NCI-H82 treated with DMSO at 0.1 percent for 48 hours (cell line): ENCODE measurements at regions not wholly inside any gene's neighbourhood (a gene's known extent, or its start where the extent isn't known, plus 50 kb on each side); places are given as distances from the start of the nearest gene placed in this dataset.
"Not testable (repeated sequence)": the region's sequence is repeated elsewhere in the genome, so short reads cannot be mapped to it uniquely, and the experiment has no call there.

Source experiments
- DNase-seq: peaks from one replicate; lab custom pipeline; 2025; ENCODE audit not compliant: unreplicated experiment; lab: John Stamatoyannopoulos, UW

DNA sequence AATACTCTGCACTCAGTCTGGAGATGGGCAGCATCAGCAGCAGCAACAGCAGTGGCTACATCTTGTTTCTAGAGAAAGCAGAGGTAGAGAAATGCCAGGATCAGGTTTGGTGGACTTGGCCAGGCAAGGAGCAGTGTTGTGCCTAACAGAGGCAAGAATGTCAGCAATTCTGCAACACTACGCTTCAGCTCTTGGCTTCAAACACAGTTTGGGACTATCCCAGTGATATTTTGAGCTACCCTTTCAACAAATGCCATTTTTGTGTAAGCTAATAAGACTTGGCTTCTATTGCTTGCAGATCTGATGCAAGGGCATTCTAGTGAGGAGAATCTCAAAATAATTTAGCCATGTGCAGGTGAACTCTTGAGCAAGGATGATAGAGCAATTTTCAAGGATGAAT, 271.3 kb downstream of the PCDH20 start:
- no peak for DNase-seq

DNA sequence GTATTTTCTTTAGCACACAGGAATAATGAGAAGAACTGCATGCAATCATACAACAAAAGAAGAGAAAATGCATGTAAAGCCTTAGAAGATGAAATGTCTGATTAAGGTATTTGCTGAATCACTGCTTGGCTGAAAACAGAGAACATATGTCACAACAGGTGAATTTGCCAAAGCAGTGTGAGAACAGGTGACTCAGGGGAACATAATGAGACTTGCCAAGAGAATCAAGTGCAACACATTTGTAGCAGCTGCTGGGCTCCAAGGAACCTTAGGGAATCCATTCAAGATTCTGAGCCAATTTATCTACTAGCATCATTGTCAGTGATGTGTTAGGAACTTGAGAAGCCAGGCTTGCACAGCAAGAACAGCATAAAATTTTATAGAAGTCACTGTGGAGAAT, 273.1 kb downstream of the PCDH20 start:
- no peak for DNase-seq

DNA sequence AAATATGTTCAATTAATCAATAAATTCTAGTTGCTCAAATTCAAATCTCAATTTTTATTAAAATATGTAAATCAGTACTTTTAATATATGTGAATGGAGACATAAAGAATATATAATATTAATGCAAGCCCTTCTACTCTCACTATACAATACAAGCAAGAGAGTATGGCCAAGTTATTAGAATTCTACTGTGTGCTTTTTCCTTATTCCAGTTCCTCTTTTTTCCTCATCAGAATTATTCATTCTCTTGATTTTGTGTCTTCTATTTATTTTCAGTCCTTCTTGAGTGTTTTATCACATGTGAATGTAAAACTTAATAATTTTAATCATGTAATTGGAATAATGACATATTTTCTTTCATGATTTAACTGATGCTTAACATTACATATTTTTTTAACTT, 276.8 kb downstream of the PCDH20 start:
- no peak for DNase-seq

DNA sequence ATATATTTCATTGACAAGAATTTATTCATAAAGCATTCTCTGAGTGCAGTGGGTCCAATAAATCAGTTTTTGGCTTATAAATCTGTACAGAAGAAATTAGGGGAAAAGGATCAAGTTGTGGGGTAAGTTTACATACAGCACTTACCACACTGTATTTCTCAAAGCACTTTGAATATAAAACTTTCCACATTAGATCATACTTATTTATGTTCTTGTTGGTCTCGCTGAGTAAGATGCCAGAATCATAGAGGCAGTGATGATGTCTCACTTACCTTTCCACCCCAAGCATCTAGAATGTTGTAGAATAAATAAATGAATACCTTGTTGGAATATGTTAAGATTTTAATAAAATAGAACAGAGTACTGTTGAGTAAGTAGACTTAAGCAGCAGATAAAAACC, 279.1 kb downstream of the PCDH20 start:
- no peak for DNase-seq

DNA sequence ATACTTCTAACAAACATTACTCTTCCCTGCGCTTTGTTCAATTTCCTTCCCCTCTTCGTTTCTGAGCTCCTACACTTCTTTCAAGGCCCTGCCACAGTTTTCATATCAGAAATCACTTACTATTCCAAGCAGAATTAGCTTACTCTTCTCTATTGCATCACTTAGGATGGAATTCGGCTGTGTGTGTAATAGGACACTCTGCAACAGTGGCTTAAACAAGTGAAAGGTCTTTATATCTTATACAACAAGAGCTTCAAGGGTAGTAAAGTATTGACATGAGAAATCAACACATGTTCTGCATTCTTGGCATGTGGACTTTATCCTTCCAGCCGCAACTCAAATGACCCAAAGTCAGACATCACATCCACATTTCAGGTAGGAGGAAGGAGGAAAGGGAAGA, 279.6 kb downstream of the PCDH20 start:
- DNase-seq = no peak

DNA sequence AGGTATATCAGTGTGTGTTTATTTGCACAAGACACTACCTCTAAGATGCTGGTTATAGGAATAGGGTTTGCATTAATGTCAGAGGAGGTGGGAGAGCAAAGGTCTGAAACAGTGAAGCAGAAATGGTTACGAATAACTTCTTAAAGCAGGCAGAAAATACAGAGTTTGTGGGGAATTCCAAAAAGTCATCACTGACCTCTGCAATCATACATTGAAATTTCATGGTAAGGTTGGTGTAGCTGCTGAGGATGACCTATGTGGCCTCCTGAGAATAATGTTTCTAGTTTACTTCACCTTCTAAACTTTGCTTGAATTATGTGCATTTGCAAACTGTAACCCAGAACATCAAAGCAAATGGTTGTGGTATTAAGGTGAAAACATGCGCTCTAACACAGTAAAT, 280.1 kb downstream of the PCDH20 start:
- DNase-seq = no peak

DNA sequence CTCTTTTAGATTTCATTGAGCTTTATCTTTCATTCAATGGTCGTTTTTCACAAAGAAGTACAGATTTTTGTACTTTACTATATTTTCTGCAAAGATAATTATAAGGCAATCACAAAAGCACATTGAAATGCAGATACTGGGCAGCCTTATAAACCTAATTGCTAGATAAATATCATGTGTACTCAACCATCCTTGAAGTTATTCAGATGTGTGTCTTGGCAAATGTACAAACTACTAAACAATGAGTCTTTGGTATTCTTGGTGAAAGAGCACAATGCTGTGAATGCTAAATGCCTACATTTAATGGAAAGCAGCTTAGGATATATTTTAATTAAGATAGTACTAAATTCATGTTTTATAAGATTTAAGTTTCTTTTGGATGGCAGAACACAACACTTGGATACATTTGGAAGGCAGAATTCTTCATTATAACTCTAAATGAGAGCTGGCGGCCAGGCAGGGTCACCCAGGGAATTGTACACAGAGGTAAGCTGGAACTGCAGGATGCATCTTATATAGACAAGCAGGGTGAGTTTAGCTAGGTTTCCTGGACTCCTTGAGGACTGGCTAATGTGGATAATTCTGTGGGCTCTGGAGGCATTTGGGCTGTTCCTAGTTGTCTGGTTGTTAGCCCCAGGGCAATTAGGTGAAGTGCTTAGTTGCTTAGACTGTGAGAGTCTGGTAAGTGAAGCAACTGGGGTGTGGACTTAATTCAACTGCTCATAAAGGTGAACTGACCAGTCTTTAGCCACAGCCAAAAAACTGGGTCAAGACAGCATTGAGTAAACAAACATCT, 286.6 kb downstream of the PCDH20 start:
- no peak for DNase-seq

DNA sequence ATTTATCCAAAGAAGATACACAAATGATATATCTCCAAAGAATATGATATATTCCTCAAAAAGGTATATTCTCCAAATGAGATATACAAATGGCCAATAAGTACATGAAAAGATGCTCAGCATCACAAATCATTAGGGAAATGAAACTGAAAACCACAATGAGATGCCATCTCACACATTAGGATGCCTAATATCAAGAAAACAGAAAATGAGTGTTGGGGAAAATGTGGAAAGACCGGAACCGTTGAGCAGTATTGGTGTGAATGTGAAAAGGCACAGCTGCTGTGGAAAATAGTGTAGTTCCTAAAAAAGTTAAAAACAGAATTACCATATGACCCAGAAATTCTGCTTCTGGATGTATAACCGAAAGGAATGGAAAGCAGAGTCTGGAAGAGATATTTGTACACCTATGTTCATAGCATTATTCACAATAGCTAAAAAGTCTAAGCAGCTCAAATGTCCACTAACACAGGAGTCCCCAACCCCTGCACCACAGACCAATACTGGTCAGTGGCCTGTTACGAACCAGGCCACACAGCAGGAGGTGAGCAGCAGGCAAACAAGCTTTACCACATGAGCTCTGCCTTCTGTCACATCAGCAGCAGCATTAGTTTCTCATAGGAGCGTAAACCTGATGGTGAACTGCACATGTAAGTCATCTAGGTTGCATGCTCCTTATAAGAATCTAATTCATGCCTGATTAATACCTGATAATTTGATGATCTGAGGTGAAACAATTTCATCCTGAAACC, 291.9 kb downstream of the PCDH20 start:
- DNase-seq = no peak

DNA sequence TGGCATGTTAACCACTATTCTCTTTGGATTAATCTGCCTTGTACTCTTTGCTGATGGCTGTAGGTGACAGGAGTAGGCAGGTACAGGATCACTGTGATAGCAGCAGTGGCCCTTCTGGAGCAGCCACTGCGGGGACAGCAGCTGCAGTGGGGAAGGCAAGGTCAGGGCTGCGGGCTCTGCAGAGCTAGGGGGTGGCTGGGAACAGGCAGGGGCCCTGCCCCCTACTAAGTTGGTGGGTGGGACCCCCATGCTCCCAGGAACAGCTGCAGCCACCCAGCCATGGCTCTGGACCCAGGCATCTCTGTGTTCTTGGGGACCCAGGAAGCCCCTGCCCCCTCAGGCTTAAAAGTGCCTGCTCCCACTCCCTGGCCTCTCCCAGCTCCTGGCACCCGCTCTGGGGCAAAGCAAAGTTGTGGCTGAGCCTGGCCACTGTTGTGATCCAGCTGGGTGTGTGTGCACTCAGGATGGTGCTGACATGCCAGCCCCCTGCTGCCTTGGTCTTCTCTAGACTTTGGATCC, 302.4 kb downstream of the PCDH20 start:
- DNase-seq = no peak

DNA sequence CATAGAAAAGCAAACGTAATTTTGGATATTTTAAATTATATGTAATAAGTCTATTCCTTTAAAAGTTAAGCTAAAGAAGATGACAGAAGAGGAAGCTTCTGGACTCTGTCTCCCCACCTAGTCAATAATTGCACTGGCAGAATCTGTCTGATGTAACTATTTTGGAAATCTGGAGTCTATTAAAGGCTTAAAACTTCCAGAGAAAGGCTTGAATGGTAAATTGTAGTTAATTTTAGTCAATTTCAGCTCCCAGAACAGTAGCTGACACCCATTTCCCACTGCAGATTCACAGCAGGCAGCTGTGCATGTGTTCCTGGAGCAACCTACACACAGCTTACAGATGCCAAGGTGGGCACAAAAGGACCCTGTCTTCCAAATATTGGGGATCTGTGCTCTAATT, 304.1 kb downstream of the PCDH20 start:
- no peak for DNase-seq

DNA sequence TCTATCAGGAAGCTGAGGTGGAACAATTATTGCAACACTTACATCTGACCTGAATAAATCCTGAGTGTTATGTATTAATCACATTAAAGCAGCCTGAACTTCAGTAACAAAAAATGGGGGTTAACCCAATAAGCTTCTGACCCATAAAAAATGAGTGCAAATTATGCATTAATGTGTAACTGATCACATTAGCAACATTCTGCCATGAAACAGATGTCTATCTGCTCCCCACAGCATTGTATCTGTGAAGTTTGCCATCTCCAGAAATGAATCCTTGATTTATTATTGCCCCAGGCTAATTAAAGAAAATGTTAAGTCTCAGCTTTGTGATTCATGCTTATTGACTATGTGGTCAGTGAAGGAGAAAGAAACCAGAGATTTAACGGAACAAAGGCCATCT, 304.9 kb downstream of the PCDH20 start:
- no peak for DNase-seq

DNA sequence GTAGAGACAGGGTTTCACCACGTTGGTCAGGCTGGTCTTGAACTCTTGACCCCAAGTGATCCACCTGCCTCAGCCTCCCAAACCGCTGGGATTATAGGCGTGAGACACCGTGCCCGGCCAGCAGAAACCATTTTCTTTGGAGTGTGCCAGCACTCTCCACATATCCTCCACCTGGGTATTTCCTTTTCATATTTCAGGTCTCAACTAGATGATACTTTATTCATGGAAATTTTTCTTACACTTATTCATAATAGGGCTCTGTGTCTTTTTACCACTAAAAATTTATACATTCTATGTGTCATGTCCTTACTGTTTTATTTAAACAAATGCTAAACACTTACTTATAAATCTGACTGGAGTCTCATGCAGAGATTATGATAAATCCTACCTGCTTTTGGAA, 305.9 kb downstream of the PCDH20 start:
- DNase-seq = no peak

DNA sequence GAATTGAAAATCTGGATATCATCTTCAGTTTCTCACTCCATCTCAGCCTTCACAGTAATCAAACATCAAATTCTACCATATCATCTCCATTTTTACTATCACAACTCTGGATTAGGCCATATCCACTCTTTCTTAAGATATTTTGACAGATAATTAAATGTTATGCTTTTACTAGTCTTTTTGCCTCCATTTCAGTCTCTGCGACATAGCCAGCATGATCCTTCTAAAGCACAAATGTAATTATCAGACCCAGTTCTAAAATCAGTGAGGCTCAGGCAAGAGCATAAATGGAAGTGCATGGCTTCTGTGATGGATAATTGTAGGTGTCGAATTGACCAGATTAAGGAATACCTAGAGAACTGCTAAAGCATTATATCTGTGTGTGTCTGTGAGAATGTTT, 307.7 kb downstream of the PCDH20 start:
- no peak for DNase-seq

DNA sequence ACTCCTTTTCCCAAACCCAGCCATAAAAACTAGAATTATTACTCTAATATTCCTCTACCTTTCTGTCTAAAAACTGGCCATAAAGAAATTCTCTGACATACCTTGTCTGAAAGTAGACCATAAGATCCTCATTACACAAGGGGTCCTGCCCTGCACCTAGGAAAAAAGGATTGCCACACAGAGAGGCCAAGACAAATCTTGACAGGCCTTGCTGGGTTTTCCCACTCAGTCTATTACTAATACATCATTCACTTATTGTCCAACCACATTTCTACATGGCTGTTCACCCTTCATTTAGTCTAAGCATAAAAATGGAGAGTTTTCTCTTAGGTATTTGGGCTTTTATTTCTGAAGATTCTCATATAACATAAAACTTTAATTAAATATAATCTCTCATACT, 319.8 kb downstream of the PCDH20 start:
- no peak for DNase-seq

DNA sequence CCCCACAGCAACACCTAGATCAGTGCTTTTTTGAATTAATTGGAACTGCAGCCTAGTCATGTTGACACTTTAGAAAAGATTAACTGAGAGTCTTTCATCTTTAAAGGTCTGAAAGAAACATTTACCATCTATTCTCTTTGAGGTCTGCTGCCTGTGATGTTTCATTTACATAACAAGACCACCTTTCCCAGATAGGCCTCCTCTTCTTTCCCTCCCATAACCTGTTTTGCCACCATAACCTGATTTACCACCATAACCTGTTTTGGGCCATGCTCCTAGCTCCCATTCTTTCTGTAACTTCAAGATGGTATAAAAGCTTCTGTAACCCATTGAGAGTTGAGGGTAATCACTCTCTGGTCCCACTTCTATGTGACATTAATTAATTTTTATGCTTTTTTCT, 320.8 kb downstream of the PCDH20 start:
- no peak for DNase-seq

DNA sequence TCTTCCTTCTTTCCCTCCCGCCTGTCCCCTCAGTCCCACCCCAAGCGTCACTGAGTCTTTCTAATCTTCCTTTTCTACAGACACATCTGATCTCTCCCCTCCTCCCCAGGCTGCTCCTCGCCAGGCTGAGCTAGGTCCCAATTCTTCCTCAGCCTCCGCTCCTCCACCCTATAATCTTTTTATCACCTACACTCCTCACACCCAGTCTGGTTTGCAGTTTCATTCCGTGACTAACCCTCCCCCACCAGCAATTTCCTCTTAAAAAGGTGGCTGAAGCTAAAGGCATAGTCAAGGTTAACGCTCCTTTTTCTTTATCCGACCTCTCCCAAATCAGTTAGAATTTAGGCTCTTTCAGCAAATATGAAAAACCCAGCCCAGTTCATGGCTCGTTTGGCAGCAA, 325.8 kb downstream of the PCDH20 start:
- DNase-seq = not testable (repeated sequence)

DNA sequence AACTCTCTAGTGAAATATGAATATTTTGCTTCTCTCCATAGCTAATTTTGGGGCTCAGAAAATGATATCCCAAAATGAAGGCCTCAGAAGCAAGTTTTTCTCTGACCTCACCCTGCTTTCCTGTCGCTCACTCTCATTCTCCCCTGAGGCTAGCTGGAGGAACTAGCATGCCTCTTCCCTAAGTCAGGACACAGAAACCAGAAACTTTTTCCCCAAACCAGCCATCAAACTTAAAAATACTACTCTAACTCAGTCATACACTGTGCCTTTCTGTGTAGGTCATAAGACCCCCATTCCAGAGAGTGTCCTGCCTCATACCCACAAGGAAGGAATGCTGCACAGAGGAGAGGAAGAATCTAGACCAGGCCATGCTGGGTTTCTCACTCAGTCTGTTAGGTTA, 329.6 kb downstream of the PCDH20 start:
- no peak for DNase-seq

DNA sequence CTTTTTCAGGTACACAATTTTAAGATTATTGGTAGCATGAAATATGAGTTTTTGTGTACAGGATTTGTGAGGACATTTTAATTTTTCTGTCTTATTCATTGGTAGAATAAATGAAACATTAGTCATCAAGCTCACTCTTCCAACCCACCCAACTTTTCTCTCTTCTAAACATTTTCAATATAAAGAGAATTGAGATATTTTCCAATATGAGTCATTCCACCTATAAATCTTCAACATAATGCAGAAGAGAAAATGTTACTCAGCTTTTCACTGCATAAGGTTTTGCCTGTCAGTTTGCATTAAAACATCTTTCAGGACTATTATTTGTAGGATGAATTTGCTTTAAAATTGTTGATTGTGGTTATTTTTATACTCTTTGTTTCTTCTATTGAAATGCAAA, 330.7 kb downstream of the PCDH20 start:
- DNase-seq = no peak

DNA sequence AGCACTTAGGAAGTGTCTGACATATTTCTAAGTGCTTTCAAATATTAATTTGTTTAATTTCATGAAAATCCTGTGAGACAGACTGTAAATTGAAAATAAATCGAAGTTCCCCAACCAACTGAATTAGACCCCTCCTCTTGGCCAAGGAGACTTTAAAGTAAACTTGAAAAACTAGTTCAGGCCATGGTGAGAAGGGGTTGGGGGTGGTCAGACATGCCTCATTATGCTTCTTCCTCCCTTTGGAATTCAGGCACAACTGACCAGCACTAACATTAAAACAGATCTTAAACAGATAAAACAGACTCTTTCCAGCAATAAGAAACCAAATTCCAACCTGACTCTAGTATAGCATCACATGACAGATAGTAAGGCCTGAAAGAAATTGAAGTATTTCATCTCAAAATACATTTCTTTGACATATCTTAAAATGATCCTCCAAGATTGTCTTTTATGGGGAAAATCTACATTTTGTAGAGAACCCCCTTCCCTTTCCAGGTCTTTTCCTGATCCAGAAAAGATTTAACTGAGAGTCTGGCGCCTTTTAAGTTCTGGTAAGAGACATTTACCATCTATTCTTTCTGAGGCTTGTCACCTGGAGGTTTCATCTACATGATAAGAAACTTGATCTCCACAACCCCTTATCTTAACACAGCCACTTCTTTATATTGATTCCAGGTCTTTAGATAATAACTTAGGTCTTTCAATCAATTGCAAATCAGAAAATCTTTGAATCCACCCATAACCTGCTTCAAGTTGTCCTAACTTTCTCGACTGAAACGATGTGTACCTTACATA, 336.5 kb downstream of the PCDH20 start:
- no peak for DNase-seq

DNA sequence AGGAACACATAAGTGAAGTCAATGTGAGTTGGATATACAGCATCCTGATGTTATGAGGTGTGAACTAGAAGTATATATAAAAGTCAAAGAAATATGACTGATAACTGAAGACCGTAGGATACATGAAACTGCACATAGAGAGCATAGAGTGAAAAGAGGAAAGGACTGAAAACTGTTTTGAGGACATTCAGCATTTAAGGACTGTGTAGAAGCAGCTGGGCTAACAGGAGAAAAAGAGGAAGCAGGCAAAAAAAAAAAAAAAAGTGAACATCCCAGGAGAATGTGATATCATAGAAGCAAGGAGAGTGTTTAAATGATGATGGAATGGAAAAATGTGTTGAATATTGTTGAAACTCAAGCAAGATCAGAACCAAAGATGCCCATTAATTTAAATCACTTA, 363.5 kb downstream of the PCDH20 start:
- DNase-seq = no peak

DNA sequence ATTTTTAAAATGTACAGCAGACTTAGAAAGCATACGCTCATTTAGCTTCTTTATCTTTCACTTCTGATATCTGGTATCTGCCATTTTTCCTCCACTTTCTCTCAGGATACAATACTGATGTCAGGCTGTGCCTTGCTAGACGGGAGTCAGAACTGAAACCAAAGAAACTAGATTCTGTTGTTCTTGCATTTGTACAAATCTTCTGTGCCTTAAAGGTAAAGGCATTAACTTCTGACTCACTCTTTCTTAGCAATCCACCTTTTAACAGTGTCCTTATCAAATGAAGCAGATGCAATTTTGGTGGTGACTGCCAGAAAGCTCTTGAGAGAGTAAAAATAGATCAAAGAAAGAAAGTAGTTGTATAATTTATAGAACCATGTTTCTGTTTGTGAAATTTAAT, 370.4 kb downstream of the PCDH20 start:
- DNase-seq = no peak

DNA sequence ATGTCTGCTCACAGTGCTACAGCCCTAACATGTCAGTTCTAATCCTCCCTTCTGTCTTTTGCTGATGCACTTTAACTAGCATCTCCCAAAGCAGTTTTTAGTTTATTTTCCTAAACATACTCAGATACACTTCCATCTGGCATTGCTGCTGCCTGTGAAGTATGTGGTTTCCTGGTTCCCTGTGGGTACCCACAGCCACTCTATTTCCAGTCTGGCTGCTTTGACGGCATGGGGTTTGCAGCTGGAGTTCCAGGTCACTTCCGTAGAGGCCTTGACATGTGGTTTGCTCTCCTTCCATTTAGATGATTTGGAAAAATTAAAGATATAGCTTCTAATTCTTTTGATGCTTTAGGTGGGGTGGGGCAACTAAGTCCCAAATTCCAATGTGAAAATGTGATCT, 375.5 kb downstream of the PCDH20 start:
- no peak for DNase-seq
